ENCODE measurements at regions not wholly inside any gene's neighbourhood (a gene's known extent, or its start where the extent isn't known, plus 50 kb on each side); places are given as distances from the start of the nearest gene placed in this dataset.

DNA sequence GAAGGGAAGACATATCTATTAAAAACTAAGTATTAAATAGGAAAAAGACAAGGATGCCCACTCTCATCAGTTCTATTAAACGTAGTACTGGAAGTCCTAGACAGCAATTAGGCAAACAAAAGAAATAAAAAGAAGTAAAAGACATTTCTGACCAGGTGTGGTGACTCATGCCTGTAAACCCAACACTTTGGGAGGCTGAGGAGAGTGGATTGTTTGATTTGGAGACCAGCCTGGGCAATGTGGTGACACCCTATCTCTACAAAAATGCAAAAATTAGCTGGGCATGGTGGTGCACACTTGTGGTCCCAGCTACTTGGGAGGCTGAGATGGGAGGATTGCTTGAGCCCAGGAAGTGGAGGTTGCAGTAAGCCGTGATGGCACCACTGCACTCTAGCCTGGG is 1071.8 kb downstream of the FAT4 start:
- TF ChIP-seq, protein P1, sequence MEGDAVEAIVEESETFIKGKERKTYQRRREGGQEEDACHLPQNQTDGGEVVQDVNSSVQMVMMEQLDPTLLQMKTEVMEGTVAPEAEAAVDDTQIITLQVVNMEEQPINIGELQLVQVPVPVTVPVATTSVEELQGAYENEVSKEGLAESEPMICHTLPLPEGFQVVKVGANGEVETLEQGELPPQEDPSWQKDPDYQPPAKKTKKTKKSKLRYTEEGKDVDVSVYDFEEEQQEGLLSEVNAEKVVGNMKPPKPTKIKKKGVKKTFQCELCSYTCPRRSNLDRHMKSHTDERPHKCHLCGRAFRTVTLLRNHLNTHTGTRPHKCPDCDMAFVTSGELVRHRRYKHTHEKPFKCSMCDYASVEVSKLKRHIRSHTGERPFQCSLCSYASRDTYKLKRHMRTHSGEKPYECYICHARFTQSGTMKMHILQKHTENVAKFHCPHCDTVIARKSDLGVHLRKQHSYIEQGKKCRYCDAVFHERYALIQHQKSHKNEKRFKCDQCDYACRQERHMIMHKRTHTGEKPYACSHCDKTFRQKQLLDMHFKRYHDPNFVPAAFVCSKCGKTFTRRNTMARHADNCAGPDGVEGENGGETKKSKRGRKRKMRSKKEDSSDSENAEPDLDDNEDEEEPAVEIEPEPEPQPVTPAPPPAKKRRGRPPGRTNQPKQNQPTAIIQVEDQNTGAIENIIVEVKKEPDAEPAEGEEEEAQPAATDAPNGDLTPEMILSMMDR (IDR thresholded peaks at IDR 0.05) = no peak
- TF ChIP-seq POLR2A (IDR thresholded peaks at IDR 0.05) (no peak), POLR2AphosphoS5 (IDR thresholded peaks at IDR 0.05; ENCODE audit: insufficient read depth in 1 of 2, low read depth in 1 of 2) (no peak)
